ENCODE measurements at regions not wholly inside any gene's neighbourhood (a gene's known extent, or its start where the extent isn't known, plus 50 kb on each side); places are given as distances from the start of the nearest gene placed in this dataset.
"Not testable (repeated sequence)": the region's sequence is repeated elsewhere in the genome, so short reads cannot be mapped to it uniquely, and the experiment has no call there.

- Mint-ChIP-seq H3K4me1 (ENCODE audit: low read depth) (peaks cover 12% of the 10 kb centered on the region), H3K9me3 (no peaks in the 10 kb centered on the region), H3K4me3 (no peak overlapping the region), H3K27me3 (ENCODE audit: insufficient read depth) (peaks cover 3% of the 10 kb centered on the region), H3K27ac (no peak overlapping the region), H3K36me3 (ENCODE audit: low read depth) (no peaks in the 10 kb centered on the region)
- no peak for DNase-seq (ENCODE audit: low spot score)
- intact Hi-C loops (cut with micrococcal nuclease), result no loop called here
Observed at GRCh38 chr15:96460106-96460505, 129.6 kb downstream of the NR2F2 start.

DNA sequence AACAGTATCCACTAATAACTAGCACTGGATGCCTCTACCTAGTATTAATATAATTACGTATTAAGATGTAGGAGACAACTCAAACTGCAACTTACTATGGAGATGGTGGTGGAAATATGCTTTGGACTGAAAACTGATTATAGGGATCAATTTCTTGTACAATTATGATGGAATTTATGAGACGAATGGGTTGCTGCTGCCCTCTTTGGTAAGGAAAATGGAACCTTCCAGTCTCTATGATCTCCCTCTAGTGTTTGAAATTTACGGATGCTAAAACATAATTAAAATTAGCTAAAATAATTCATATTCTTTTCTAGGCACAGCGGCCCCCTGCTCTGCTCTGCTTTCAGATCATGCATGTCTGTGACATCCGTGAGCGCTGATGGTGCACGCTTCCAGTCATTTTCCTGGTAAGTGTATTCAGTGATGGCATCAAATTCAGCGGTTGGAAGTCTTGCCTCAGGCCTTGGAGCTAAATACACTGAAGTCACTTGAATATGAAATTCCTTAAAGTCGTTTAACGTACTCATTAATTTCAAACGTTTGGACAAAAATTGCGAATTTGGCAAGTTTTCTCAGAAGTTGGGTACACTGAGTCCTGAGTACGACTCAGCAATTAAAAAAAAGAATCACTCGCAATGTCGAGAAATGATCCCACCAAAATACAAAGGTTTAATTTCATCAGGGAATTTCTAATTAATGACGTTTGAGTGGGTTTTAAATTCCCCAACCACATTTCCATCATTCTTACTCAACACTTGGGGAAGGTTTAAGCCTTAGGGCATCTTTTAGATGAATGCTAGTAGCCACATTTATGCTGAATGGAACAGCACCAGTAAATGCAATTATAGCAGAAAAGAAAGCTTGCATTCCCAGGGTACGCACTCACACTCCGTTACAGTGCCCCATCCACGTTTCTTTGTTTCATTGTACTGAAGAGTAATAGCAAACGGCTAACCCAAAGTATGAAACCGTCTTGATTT, 132.6 kb downstream of the NR2F2 start:
- Mint-ChIP-seq H3K4me3 (no peak overlapping the region), H3K27me3 (ENCODE audit: insufficient read depth) (peaks cover 3% of the 10 kb centered on the region), H3K36me3 (ENCODE audit: low read depth) (no peaks in the 10 kb centered on the region), H3K4me1 (ENCODE audit: low read depth) (peaks cover 5% of the 10 kb centered on the region), H3K27ac (no peak overlapping the region), H3K9me3 (no peaks in the 10 kb centered on the region)
- intact Hi-C loops (cut with micrococcal nuclease), result no loop called here
- DNase-seq (ENCODE audit: low spot score), result no peak

GRCh38 chr15:96466389-96466947, 136.0 kb downstream of the NR2F2 start:
- Mint-ChIP-seq H3K4me3 (no peak overlapping the region), H3K27ac (no peak overlapping the region), H3K36me3 (ENCODE audit: low read depth) (no peaks in the 10 kb centered on the region), H3K27me3 (ENCODE audit: insufficient read depth) (no peaks in the 10 kb centered on the region), H3K4me1 (ENCODE audit: low read depth) (no peaks in the 10 kb centered on the region), H3K9me3 (no peaks in the 10 kb centered on the region)
- intact Hi-C loops (cut with micrococcal nuclease), result no loop called here
- DNase-seq (ENCODE audit: low spot score), result no peak

DNA sequence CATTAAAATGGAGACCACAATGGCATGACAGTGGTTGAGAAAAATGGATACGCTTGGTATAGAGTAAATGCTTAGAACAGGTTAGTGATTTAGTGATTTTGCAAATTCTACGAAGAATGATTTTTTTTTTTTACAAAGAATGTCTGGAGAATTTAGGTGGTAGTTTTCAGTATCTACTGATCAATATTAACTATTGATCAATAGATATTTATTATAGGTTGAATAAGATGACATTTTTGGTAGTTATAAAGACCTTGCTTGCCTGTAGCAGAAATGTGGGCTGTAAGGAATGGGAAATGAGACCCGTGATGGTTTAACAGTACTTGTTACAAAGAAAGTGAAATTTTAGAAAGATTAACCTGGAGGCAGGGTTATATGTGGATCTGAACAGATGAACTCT, 137.5 kb downstream of the NR2F2 start:
- no peaks in the 10 kb centered on the region for H3K4me1 Mint-ChIP-seq (ENCODE audit: low read depth)
- intact Hi-C loops (cut with micrococcal nuclease), result no loop called here
- no peaks in the 10 kb centered on the region for H3K9me3 Mint-ChIP-seq
- H3K4me3 Mint-ChIP-seq, result no peak overlapping the region
- no peaks in the 10 kb centered on the region for H3K27me3 Mint-ChIP-seq (ENCODE audit: insufficient read depth)
- no peaks in the 10 kb centered on the region for H3K36me3 Mint-ChIP-seq (ENCODE audit: low read depth)
- DNase-seq (ENCODE audit: low spot score), result no peak
- no peak overlapping the region for H3K27ac Mint-ChIP-seq

GRCh38 chr15:96470681-96471310, 140.3 kb downstream of the NR2F2 start:
- no peak overlapping the region for H3K4me3 Mint-ChIP-seq
- H3K27ac Mint-ChIP-seq, result no peak overlapping the region
- intact Hi-C loops (cut with micrococcal nuclease), result no loop called here
- no peaks in the 10 kb centered on the region for H3K36me3 Mint-ChIP-seq (ENCODE audit: low read depth)
- H3K27me3 Mint-ChIP-seq (ENCODE audit: insufficient read depth), result no peaks in the 10 kb centered on the region
- H3K4me1 Mint-ChIP-seq (ENCODE audit: low read depth), result no peaks in the 10 kb centered on the region
- no peak for DNase-seq (ENCODE audit: low spot score)
- H3K9me3 Mint-ChIP-seq, result no peaks in the 10 kb centered on the region

DNA sequence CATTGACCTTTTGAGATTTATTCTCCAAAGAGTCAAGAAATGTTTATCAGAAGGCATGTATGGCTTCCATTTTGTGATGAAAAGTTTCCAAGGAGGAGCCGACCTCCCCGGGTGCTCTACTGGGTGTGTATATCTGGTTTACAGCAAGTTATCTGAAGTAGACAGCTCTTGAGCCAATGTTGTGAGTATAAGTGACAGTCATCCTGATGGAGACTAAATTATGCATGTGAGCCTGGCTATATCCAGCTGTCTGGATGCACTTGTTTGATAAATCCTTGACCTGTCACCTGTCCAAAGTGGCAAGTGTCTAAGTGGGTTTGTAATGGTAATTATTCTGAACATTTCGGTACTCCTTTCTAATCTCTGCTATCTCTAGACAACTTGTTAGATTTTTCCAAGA, 142.2 kb downstream of the NR2F2 start:
- no peaks in the 10 kb centered on the region for H3K9me3 Mint-ChIP-seq
- no peak overlapping the region for H3K4me3 Mint-ChIP-seq
- no peaks in the 10 kb centered on the region for H3K27me3 Mint-ChIP-seq (ENCODE audit: insufficient read depth)

DNA sequence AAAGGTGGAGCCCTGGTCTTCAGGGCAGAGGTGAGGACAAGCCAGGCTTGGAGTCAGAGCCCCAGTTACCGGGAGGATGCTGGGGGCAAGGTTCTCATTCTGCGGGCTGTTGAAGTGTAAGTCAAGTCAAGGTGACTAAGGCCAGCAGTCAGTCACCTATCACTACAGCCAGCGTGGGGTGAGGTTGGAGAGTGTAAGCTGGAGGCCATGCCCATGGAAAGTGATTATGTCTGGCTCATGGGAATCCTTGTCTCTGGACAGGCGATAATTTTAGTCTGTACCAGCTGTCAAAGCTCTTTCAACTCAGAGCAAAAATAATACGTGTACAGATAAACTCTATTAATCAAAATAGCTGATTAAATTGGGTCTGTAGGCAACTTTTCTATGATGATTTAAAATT, 143.1 kb downstream of the NR2F2 start:
- Mint-ChIP-seq H3K4me3 (no peak overlapping the region), H3K27ac (no peak overlapping the region), H3K27me3 (ENCODE audit: insufficient read depth) (peaks cover 1% of the 10 kb centered on the region), H3K36me3 (ENCODE audit: low read depth) (no peaks in the 10 kb centered on the region), H3K9me3 (no peaks in the 10 kb centered on the region), H3K4me1 (ENCODE audit: low read depth) (no peaks in the 10 kb centered on the region)
- no peak for DNase-seq (ENCODE audit: low spot score)
- intact Hi-C loops (cut with micrococcal nuclease), result no loop called here

More for the DNA sequence above, 142.2 kb downstream of the NR2F2 start:
- Mint-ChIP-seq H3K4me1 (ENCODE audit: low read depth) (no peaks in the 10 kb centered on the region), H3K27ac (no peak overlapping the region), H3K36me3 (ENCODE audit: low read depth) (no peaks in the 10 kb centered on the region)
- intact Hi-C loops (cut with micrococcal nuclease), result no loop called here
- no peak for DNase-seq (ENCODE audit: low spot score)

DNA sequence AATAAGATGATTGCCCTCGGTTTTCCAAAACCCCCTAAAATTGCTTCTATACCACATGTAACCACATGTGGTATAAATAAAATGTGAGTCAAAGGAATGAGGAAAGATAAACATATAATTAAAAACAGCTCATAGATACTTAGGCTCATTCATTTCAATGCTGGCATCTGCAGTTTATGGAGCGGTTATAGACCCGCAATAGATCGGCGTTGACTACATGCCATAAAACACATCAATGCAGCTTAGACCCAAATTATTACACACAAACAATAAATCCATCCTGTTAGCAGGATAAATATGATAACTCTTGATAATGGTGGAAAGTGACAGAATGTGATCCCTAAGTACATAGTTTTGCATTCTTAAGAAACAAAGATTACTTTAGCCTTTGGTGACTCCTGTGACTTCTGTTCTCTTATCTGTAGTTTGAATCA, 143.7 kb downstream of the NR2F2 start:
- DNase-seq (ENCODE audit: low spot score), result no peak
- no peak overlapping the region for H3K27ac Mint-ChIP-seq
- intact Hi-C loops (cut with micrococcal nuclease), result no loop called here
- no peaks in the 10 kb centered on the region for H3K9me3 Mint-ChIP-seq
- H3K4me3 Mint-ChIP-seq, result no peak overlapping the region
- H3K27me3 Mint-ChIP-seq (ENCODE audit: insufficient read depth), result peaks cover 1% of the 10 kb centered on the region
- no peaks in the 10 kb centered on the region for H3K36me3 Mint-ChIP-seq (ENCODE audit: low read depth)
- H3K4me1 Mint-ChIP-seq (ENCODE audit: low read depth), result no peaks in the 10 kb centered on the region

DNA sequence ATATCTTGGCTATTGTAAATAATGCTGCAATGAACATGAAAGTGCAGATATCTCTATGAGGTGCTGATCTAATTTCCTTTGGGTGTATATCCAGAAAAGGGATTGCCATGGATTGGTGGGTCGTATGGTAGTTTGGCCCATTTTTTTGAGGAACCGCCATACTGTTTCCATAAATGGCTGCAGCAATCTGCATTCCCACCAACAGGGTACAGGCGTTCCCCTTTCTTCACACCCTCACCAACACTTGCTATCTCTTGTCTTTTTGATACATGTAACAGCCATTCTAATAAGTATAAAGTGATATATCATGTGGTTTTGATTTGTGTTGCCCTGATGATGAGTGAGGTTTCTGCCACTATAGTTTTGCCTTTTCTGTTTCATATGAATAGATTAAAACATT, 146.7 kb downstream of the NR2F2 start:
- Mint-ChIP-seq H3K9me3 (no peaks in the 10 kb centered on the region), H3K36me3 (ENCODE audit: low read depth) (no peaks in the 10 kb centered on the region), H3K4me3 (no peak overlapping the region), H3K4me1 (ENCODE audit: low read depth) (no peaks in the 10 kb centered on the region), H3K27ac (no peak overlapping the region), H3K27me3 (ENCODE audit: insufficient read depth) (peaks cover 4% of the 10 kb centered on the region)
- DNase-seq (ENCODE audit: low spot score), result no peak
- intact Hi-C loops (cut with micrococcal nuclease), result no loop called here

GRCh38 chr15:96484412-96484811, 153.9 kb downstream of the NR2F2 start:
- H3K4me1 Mint-ChIP-seq (ENCODE audit: low read depth); intact Hi-C loops (cut with micrococcal nuclease); H3K27ac Mint-ChIP-seq; DNase-seq (ENCODE audit: low spot score); H3K36me3 Mint-ChIP-seq (ENCODE audit: low read depth); H3K9me3 Mint-ChIP-seq; H3K27me3 Mint-ChIP-seq (ENCODE audit: insufficient read depth); H3K4me3 Mint-ChIP-seq: not testable (repeated sequence)

- Mint-ChIP-seq H3K27me3 (ENCODE audit: insufficient read depth) (peaks cover 3% of the 10 kb centered on the region), H3K4me1 (ENCODE audit: low read depth) (no peaks in the 10 kb centered on the region), H3K9me3 (no peaks in the 10 kb centered on the region), H3K27ac (no peak overlapping the region), H3K36me3 (ENCODE audit: low read depth) (no peaks in the 10 kb centered on the region), H3K4me3 (no peak overlapping the region)
- DNase-seq (ENCODE audit: low spot score), result no peak
- intact Hi-C loops (cut with micrococcal nuclease), result no loop called here
Observed at GRCh38 chr15:96484830-96485229, 154.3 kb downstream of the NR2F2 start.

DNA sequence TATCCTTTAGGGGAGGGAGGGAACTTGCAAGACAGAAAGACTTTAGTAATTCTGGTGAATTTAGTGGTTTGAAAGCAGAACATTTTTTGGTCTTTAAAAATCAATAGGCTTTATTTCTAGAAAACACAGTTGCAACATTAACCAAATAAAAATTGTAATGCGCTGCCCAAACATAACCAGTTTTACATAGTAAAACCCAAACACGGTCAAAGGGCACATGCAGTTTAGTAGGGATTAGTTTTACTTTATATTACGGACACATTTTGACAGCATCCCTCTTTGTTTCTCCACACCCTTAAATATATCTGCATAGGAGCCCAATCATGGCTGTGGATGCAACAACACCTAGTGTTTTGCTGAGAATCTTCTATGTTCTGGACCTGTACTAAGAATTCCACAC, 156.7 kb downstream of the NR2F2 start:
- no peak overlapping the region for H3K4me3 Mint-ChIP-seq

GRCh38 chr15:96491066-96491699, 160.7 kb downstream of the NR2F2 start:
- H3K36me3 Mint-ChIP-seq (ENCODE audit: low read depth); H3K9me3 Mint-ChIP-seq; DNase-seq (ENCODE audit: low spot score); intact Hi-C loops (cut with micrococcal nuclease); H3K4me1 Mint-ChIP-seq (ENCODE audit: low read depth); H3K4me3 Mint-ChIP-seq; H3K27ac Mint-ChIP-seq; H3K27me3 Mint-ChIP-seq (ENCODE audit: insufficient read depth): not testable (repeated sequence)

More for the DNA sequence above, 156.7 kb downstream of the NR2F2 start:
- Mint-ChIP-seq H3K27me3 (ENCODE audit: insufficient read depth) (peaks cover 3% of the 10 kb centered on the region), H3K36me3 (ENCODE audit: low read depth) (no peaks in the 10 kb centered on the region), H3K4me1 (ENCODE audit: low read depth) (no peaks in the 10 kb centered on the region), H3K9me3 (no peaks in the 10 kb centered on the region), H3K27ac (no peak overlapping the region)
- intact Hi-C loops (cut with micrococcal nuclease), result no loop called here
- DNase-seq (ENCODE audit: low spot score), result no peak
